Limb (tissue), 2 donors: ENCODE measurements at regions not wholly inside any gene's neighbourhood (a gene's known extent, or its start where the extent isn't known, plus 50 kb on each side); places are given as distances from the start of the nearest gene placed in this dataset.

Source experiments
- DNase-seq, 2 donors: peaks; one replicate each; pipeline ENCODE4 v3.0.0-alpha.2; 2016; ENCODE audit errors: extremely low spot score in 2 of 2

GRCh38 chr5:124438026-124438902 is 308.2 kb downstream of the ZNF608 start:
- DNase-seq = no peak

GRCh38 chr5:124436294-124436693 is 310.1 kb downstream of the ZNF608 start:
- no peak for DNase-seq

- no peak for DNase-seq
These were observed 313.3 kb downstream of the ZNF608 start for GRCh38 chr5:124433170-124433569.

- DNase-seq = no peak
These were observed 324.9 kb downstream of the ZNF608 start for GRCh38 chr5:124421584-124421983.

- no peak for DNase-seq
These were observed 325.5 kb downstream of the ZNF608 start for GRCh38 chr5:124420952-124421351.

- DNase-seq = no peak
These were observed 326.9 kb downstream of the ZNF608 start for GRCh38 chr5:124419531-124419930.

- DNase-seq = no peak
These were observed 328.0 kb downstream of the ZNF608 start for GRCh38 chr5:124418390-124418789.

GRCh38 chr5:124417196-124417595 is 329.2 kb downstream of the ZNF608 start:
- no peak for DNase-seq

GRCh38 chr5:124416627-124417026 is 329.8 kb downstream of the ZNF608 start:
- DNase-seq = no peak

- DNase-seq = no peak
These were observed 331.5 kb downstream of the ZNF608 start for GRCh38 chr5:124414973-124415372.

GRCh38 chr5:124410539-124411488 is 335.6 kb downstream of the ZNF608 start:
- no peak for DNase-seq

- no peak for DNase-seq
These were observed 337.5 kb downstream of the ZNF608 start for GRCh38 chr5:124408738-124409453.

- no peak for DNase-seq
These were observed 341.6 kb downstream of the ZNF608 start for GRCh38 chr5:124404796-124405195.

- DNase-seq = no peak
These were observed 343.2 kb downstream of the ZNF608 start for GRCh38 chr5:124403281-124403680.

GRCh38 chr5:124402144-124402581 is 344.3 kb downstream of the ZNF608 start:
- DNase-seq = no peak

- DNase-seq = no peak
These were observed 344.8 kb downstream of the ZNF608 start for GRCh38 chr5:124401476-124402143.

GRCh38 chr5:124399426-124399961 is 346.9 kb downstream of the ZNF608 start:
- DNase-seq = no peak

- peak in 1 of 2 donors; percentile 45 for DNase-seq
These were observed 348.0 kb downstream of the ZNF608 start for GRCh38 chr5:124398460-124398859.

GRCh38 chr5:124397317-124397716 is 349.1 kb downstream of the ZNF608 start:
- DNase-seq = no peak

- DNase-seq = no peak
These were observed 350.5 kb downstream of the ZNF608 start for GRCh38 chr5:124395926-124396325.

GRCh38 chr5:124395287-124395686 is 351.2 kb downstream of the ZNF608 start:
- no peak for DNase-seq
